ENCODE measurements at regions not wholly inside any gene's neighbourhood (a gene's known extent, or its start where the extent isn't known, plus 50 kb on each side); places are given as distances from the start of the nearest gene placed in this dataset.

DNA sequence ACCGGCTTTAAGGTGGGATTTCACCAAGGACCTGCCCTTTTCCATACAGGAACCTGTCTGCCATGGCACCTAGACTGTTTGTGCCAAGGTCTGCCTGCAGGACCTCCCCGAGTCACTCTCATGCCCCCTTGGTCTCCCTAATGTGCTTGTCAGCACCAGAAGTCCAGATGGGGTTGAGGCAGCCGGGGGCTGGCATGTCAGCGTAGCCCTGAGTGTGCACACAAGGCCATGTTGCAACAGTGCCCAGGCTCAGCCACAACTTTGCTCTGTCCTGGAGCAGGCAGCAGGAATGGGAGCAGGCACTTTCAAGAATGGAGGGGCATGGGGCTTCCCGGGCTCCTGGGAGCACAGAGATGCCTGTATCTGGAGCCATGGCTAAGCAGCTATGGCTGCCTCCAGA lies 621.5 kb downstream of the CDH9 start:
- Histone ChIP-seq H4K20me1 (ENCODE audit: control insufficient read depth, extremely low read depth, insufficient read depth, low read length) (no peaks in the 10 kb centered on the region), H3K4me3 (replicated peaks in 1 of 4; ENCODE audit: control extremely low read depth in 1 of 4, insufficient read depth in 1 of 4, low read depth in 3 of 4, low read length in 4 of 4) (no peak overlapping the region), H3K27me3 (ENCODE audit: control insufficient read depth, insufficient read depth, low read length) (no peaks in the 10 kb centered on the region), H3K36me3 (ENCODE audit: control insufficient read depth, insufficient read depth, low read length) (no peaks in the 10 kb centered on the region), H3K4me1 (ENCODE audit: control insufficient read depth, extremely low read depth, insufficient read depth, low read length) (no peaks in the 10 kb centered on the region), H3K79me2 (ENCODE audit: control insufficient read depth, insufficient read depth, low read length) (no peaks in the 10 kb centered on the region), H3K4me2 (ENCODE audit: extremely low read depth, insufficient read depth, low read length) (no peak overlapping the region), H3K27ac (ENCODE audit: insufficient read depth, low read length) (no peak overlapping the region), H2AFZ (ENCODE audit: low read length) (no peak overlapping the region), H3K9me3 (ENCODE audit: control insufficient read depth, insufficient read depth, low read depth, low read length) (no peaks in the 10 kb centered on the region), H3K9ac (ENCODE audit: insufficient read depth, low read length) (no peak overlapping the region)
- TF ChIP-seq EZH2 (IDR thresholded peaks at IDR 0.05; ENCODE audit: low read length, missing control alignments) = no peak
- TF ChIP-seq, protein P1, sequence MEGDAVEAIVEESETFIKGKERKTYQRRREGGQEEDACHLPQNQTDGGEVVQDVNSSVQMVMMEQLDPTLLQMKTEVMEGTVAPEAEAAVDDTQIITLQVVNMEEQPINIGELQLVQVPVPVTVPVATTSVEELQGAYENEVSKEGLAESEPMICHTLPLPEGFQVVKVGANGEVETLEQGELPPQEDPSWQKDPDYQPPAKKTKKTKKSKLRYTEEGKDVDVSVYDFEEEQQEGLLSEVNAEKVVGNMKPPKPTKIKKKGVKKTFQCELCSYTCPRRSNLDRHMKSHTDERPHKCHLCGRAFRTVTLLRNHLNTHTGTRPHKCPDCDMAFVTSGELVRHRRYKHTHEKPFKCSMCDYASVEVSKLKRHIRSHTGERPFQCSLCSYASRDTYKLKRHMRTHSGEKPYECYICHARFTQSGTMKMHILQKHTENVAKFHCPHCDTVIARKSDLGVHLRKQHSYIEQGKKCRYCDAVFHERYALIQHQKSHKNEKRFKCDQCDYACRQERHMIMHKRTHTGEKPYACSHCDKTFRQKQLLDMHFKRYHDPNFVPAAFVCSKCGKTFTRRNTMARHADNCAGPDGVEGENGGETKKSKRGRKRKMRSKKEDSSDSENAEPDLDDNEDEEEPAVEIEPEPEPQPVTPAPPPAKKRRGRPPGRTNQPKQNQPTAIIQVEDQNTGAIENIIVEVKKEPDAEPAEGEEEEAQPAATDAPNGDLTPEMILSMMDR (conservative IDR thresholded peaks at IDR 0.05 in 1 of 2, IDR thresholded peaks at IDR 0.05 in 1 of 2; ENCODE audit: low read depth in 1 of 2, low read length in 2 of 2) = no peak
- DNase-seq (ENCODE audit: low read depth in 2 of 2) = no peak

DNA sequence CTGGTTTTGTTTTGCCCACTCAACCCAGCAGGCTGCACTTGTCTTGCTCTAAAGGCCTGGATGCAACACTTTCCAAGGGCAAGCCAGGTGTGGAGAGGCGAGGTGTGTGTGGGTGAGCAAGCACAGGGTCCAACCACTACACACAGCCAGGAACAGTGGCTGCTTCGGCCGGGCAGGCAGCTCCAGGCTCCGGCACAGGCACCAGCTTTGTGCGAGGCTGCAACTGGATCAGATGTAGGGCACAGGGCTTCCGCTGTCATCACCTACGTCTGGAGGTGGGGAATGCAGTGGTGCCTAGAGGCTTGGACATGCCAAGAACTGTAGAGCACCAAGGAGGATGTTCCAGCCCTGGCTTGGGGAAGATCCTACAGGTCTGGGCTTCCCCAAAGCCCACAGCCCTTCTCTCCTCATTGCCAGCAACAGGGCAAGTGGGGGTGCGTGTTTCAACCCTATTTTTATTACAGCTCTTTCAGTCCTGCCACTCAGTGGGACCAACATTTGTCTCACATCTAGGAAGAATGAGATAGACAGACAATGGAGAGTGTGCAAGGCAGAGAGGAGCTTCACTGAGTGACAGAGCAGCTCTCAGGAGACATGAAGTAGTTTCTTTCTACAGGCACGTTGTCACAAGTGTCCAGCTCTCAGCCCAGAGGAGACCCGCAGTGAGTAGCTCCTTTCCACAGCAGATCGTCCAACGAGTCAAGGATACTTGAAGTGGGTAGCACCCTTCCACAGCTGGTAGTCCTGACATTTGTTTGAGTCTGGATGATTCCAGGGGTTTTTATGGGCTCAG lies 622.2 kb downstream of the CDH9 start:
- Histone ChIP-seq H3K36me3 (ENCODE audit: control insufficient read depth, insufficient read depth, low read length) (no peaks in the 10 kb centered on the region), H3K9ac (ENCODE audit: insufficient read depth, low read length) (no peak overlapping the region)
- TF ChIP-seq, protein P1 (conservative IDR thresholded peaks at IDR 0.05 in 1 of 2, IDR thresholded peaks at IDR 0.05 in 1 of 2; ENCODE audit: low read depth in 1 of 2, low read length in 2 of 2) = no peak
- TF ChIP-seq EZH2 (IDR thresholded peaks at IDR 0.05; ENCODE audit: low read length, missing control alignments) = no peak

DNA sequence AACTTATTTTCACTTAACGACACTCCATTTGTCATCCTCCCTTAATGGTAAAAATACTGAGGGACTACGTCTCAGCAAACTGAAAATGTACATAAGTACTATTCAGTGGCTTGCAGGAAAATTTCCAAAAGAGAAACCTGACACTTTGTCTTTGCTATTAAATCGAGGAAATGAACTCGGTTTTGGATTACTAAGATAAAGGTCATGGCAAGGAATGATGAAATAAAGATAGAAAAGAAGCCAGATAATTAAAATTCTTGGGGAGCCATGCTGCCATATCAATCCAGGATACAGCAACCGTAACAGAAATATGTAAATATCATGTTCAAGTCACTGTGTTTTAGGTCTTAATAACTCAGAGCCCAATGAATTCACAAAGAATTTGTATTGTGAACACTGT lies 647.8 kb downstream of the CDH9 start:
- DNase-seq (ENCODE audit: low read depth in 2 of 2) = no peak
- H3K27ac ChIP-seq (ENCODE audit: insufficient read depth, low read length) = no peak overlapping the region

More for the DNA sequence above, 622.2 kb downstream of the CDH9 start:
- DNase-seq (ENCODE audit: low read depth in 2 of 2) = no peak
- H3K4me1 ChIP-seq (ENCODE audit: control insufficient read depth, extremely low read depth, insufficient read depth, low read length) = no peaks in the 10 kb centered on the region
- H3K79me2 ChIP-seq (ENCODE audit: control insufficient read depth, insufficient read depth, low read length) = no peaks in the 10 kb centered on the region
- H3K27me3 ChIP-seq (ENCODE audit: control insufficient read depth, insufficient read depth, low read length) = no peaks in the 10 kb centered on the region
- no peaks in the 10 kb centered on the region for H4K20me1 ChIP-seq (ENCODE audit: control insufficient read depth, extremely low read depth, insufficient read depth, low read length)
- no peak overlapping the region for H3K4me3 ChIP-seq (replicated peaks in 1 of 4; ENCODE audit: control extremely low read depth in 1 of 4, insufficient read depth in 1 of 4, low read depth in 3 of 4, low read length in 4 of 4)
- H3K27ac ChIP-seq (ENCODE audit: insufficient read depth, low read length) = no peak overlapping the region
- H3K9me3 ChIP-seq (ENCODE audit: control insufficient read depth, insufficient read depth, low read depth, low read length) = no peaks in the 10 kb centered on the region
- H2AFZ ChIP-seq (ENCODE audit: low read length) = no peak overlapping the region
- H3K4me2 ChIP-seq (ENCODE audit: extremely low read depth, insufficient read depth, low read length) = no peak overlapping the region

More for the DNA sequence above, 647.8 kb downstream of the CDH9 start:
- Histone ChIP-seq H3K9ac (ENCODE audit: insufficient read depth, low read length) (no peak overlapping the region), H3K27me3 (ENCODE audit: control insufficient read depth, insufficient read depth, low read length) (no peaks in the 10 kb centered on the region), H2AFZ (ENCODE audit: low read length) (no peak overlapping the region), H3K9me3 (ENCODE audit: control insufficient read depth, insufficient read depth, low read depth, low read length) (no peaks in the 10 kb centered on the region), H4K20me1 (ENCODE audit: control insufficient read depth, extremely low read depth, insufficient read depth, low read length) (no peaks in the 10 kb centered on the region), H3K4me3 (replicated peaks in 1 of 4; ENCODE audit: control extremely low read depth in 1 of 4, insufficient read depth in 1 of 4, low read depth in 3 of 4, low read length in 4 of 4) (no peak overlapping the region), H3K36me3 (ENCODE audit: control insufficient read depth, insufficient read depth, low read length) (no peaks in the 10 kb centered on the region), H3K4me2 (ENCODE audit: extremely low read depth, insufficient read depth, low read length) (no peak overlapping the region), H3K79me2 (ENCODE audit: control insufficient read depth, insufficient read depth, low read length) (no peaks in the 10 kb centered on the region), H3K4me1 (ENCODE audit: control insufficient read depth, extremely low read depth, insufficient read depth, low read length) (no peaks in the 10 kb centered on the region)
- TF ChIP-seq EZH2 (IDR thresholded peaks at IDR 0.05; ENCODE audit: low read length, missing control alignments) = no peak
- TF ChIP-seq, protein P1 (conservative IDR thresholded peaks at IDR 0.05 in 1 of 2, IDR thresholded peaks at IDR 0.05 in 1 of 2; ENCODE audit: low read depth in 1 of 2, low read length in 2 of 2) = no peak
